Esophagus muscularis mucosa (tissue), 4 donors: ENCODE measurements at regions not wholly inside any gene's neighbourhood (a gene's known extent, or its start where the extent isn't known, plus 50 kb on each side); places are given as distances from the start of the nearest gene placed in this dataset.

Experiments
- DNase-seq: peaks from one replicate; pipeline ENCODE4 v3.0.0-alpha.2; 2017; ENCODE audit errors: extremely low spot score
- H3K27ac ChIP-seq, 4 donors: fragments of 200-600 bp; sonication (generic); replicated peaks in 1 of 4; 1 replicate in 3 of 4; 2 replicates in 1 of 4; pipeline ENCODE4 v1.5.1; 2016 to 2019; ENCODE audit warnings: mild to moderate bottlenecking in 1 of 4
- H3K27me3 ChIP-seq, 4 donors: fragments of 200-600 bp; sonication (generic); one replicate each; pipeline versions ENCODE4 v1.5.1 to v1.6.0; 2016 to 2019
- H3K36me3 ChIP-seq, 4 donors: fragments of 200-600 bp; sonication (generic); one replicate each; pipeline ENCODE4 v1.5.1; 2016 to 2019
- H3K4me1 ChIP-seq, 4 donors: fragments of 200-600 bp; sonication (generic); one replicate each; pipeline ENCODE4 v1.5.1; 2016 to 2019
- H3K4me3 ChIP-seq, 4 donors: fragments of 200-600 bp; sonication (generic); 1 replicate in 2 of 4; 2 replicates in 2 of 4; pipeline ENCODE4 v1.5.1; 2016 to 2019; ENCODE audit warnings: mild to moderate bottlenecking in 4 of 4, moderate library complexity in 1 of 4
- H3K9me3 ChIP-seq, 4 donors: fragments of 200-600 bp; sonication (generic); 1 replicate in 3 of 4; 2 replicates in 1 of 4; pipeline ENCODE4 v1.5.1; 2016 to 2019
- EP300 ChIP-seq: sonication (generic); formaldehyde crosslinking; IDR thresholded peaks from one replicate; pipeline ENCODE4 v1.6.1; 2017; ENCODE audit warnings: antibody characterized with exemption
- POLR2A ChIP-seq: fragments of 450-650 bp; IDR thresholded peaks from one replicate; pipeline ENCODE4 v1.6.1; 2017; ENCODE audit warnings: antibody characterized with exemption, moderate library complexity, mild to moderate bottlenecking, low read depth
- POLR2AphosphoS5 ChIP-seq, 2 donors: sonication (generic); formaldehyde crosslinking; IDR thresholded peaks; one replicate each; pipeline ENCODE4 v1.6.1; 2017; ENCODE audit warnings: antibody characterized with exemption in 2 of 2
- WGBS: methylation state at CpG from one replicate; pipeline ENCODE4 v1.1.5; 2018; 5-methylcytosine and 5-hydroxymethylcytosine counted together
- intact Hi-C: fragments of 100-400 bp; cut with DNase I; formaldehyde crosslinking; loops from one replicate; pipeline ENCODE4 v1.15.1; 2023
- TF ChIP-seq, protein P1 (sequence below), 3 experiments: fragments of 200-600 bp in 2 of 3; fragments of 450-650 bp in 1 of 3; sonication (generic) in 2 of 3; IDR thresholded peaks; one replicate each; pipeline ENCODE4 v1.5.1; 2017 to 2019; ENCODE audit warnings: antibody characterized with exemption in 3 of 3, mild to moderate bottlenecking in 2 of 3, moderate library complexity in 1 of 3

DNA sequence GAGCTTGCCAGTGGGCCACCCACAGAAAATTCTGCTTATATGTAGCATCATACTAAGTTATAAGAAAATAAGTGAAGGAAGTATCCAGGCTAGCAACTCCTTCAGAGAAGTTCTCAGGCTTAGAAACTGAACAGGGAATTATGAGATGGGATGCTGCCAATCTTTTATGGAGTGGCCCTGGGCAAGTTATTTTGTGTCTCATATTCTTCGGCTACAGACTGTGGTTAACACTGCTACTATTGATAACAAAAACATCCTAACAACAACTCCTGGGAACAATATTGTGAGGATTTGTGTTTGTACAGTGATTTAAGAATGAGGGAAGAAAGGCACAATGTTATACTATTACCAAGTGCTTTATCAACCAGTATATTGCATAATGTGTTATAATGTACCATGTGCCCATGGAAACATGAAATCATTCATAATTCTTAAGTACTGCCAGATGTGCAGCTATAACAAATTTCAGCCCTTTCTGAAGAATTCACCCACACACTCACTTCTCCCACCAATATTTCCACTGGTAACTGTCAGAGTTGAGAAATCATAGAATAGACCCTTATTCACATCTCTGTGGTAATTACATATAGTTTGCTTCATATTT, 113.3 kb upstream of the SOX5 start:
- Histone ChIP-seq H3K4me3 (no peak overlapping the region), H3K27me3 (no peaks in the 10 kb centered on the region), H3K4me1 (peaks cover 0 to 9% (median 4%) of the 10 kb centered on the region in 4 donors), H3K9me3 (no peaks in the 10 kb centered on the region), H3K36me3 (no peaks in the 10 kb centered on the region), H3K27ac (no peak overlapping the region)
- DNase-seq: no peak
- 81% methylated on average over 1 of the region's 1 CpG for WGBS
- intact Hi-C loops: no loop called here
- TF ChIP-seq, protein P1, sequence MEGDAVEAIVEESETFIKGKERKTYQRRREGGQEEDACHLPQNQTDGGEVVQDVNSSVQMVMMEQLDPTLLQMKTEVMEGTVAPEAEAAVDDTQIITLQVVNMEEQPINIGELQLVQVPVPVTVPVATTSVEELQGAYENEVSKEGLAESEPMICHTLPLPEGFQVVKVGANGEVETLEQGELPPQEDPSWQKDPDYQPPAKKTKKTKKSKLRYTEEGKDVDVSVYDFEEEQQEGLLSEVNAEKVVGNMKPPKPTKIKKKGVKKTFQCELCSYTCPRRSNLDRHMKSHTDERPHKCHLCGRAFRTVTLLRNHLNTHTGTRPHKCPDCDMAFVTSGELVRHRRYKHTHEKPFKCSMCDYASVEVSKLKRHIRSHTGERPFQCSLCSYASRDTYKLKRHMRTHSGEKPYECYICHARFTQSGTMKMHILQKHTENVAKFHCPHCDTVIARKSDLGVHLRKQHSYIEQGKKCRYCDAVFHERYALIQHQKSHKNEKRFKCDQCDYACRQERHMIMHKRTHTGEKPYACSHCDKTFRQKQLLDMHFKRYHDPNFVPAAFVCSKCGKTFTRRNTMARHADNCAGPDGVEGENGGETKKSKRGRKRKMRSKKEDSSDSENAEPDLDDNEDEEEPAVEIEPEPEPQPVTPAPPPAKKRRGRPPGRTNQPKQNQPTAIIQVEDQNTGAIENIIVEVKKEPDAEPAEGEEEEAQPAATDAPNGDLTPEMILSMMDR (IDR thresholded peaks at IDR 0.05): no peak
- TF ChIP-seq POLR2AphosphoS5 (IDR thresholded peaks at IDR 0.05): no peak
- TF ChIP-seq POLR2A: no peak
- no peak for TF ChIP-seq EP300

GRCh38 chr12:24060089-24060488, 110.6 kb upstream of the SOX5 start:
- intact Hi-C loops: no loop called here
- WGBS: 90% methylated on average over 1 of the region's 1 CpG

GRCh38 chr12:24057920-24058476, 108.5 kb upstream of the SOX5 start:
- H3K27me3 ChIP-seq: no peaks in the 10 kb centered on the region
- intact Hi-C loops: no loop called here
- no peak for TF ChIP-seq EP300
- TF ChIP-seq, protein P1 (IDR thresholded peaks at IDR 0.05): no peak
- no peak for TF ChIP-seq POLR2A
- no peak for TF ChIP-seq POLR2AphosphoS5 (IDR thresholded peaks at IDR 0.05)
- peaks cover 0 to 8% (median 3%) of the 10 kb centered on the region in 4 donors for H3K4me1 ChIP-seq
- WGBS: 84% methylated on average over 4 of the region's 4 CpGs
- no peaks in the 10 kb centered on the region for H3K36me3 ChIP-seq
- H3K27ac ChIP-seq: no peak overlapping the region
- H3K9me3 ChIP-seq: no peaks in the 10 kb centered on the region
- no peak overlapping the region for H3K4me3 ChIP-seq
- DNase-seq: no peak

More at GRCh38 chr12:24060089-24060488, 110.6 kb upstream of the SOX5 start:
- Histone ChIP-seq H3K36me3 (no peaks in the 10 kb centered on the region), H3K9me3 (no peaks in the 10 kb centered on the region), H3K27ac (no peak overlapping the region), H3K4me1 (no peaks in the 10 kb centered on the region), H3K4me3 (no peak overlapping the region), H3K27me3 (no peaks in the 10 kb centered on the region)
- no peak for DNase-seq
- TF ChIP-seq POLR2A (no peak), EP300 (no peak), POLR2AphosphoS5 (IDR thresholded peaks at IDR 0.05) (no peak)
- TF ChIP-seq, protein P1 (IDR thresholded peaks at IDR 0.05): no peak

- Histone ChIP-seq H3K9me3 (no peaks in the 10 kb centered on the region), H3K27ac (no peak overlapping the region), H3K27me3 (no peaks in the 10 kb centered on the region), H3K36me3 (no peaks in the 10 kb centered on the region), H3K4me1 (peaks cover 0 to 8% (median 3%) of the 10 kb centered on the region in 4 donors), H3K4me3 (no peak overlapping the region)
- DNase-seq: no peak
- TF ChIP-seq, protein P1 (IDR thresholded peaks at IDR 0.05): no peak
- no peak for TF ChIP-seq POLR2AphosphoS5 (IDR thresholded peaks at IDR 0.05)
- no peak for TF ChIP-seq POLR2A
- no peak for TF ChIP-seq EP300
- intact Hi-C loops: no loop called here
- WGBS: 84% methylated on average over 1 of the region's 1 CpG
Measured at GRCh38 chr12:24055747-24056146, 106.3 kb upstream of the SOX5 start.
